GM12878 (cell line): ENCODE measurements at regions not wholly inside any gene's neighbourhood (a gene's known extent, or its start where the extent isn't known, plus 50 kb on each side); places are given as distances from the start of the nearest gene placed in this dataset.

ENCODE experiments used
- ATAC-seq: fragments of 200-7000 bp; cut with Tn5 transposase; 3 replicates; pipeline ENCODE4 v1.9.1; 2020; ENCODE audit warnings: mild to moderate bottlenecking, moderate library complexity
- BruUV-seq: library from RNA; stranded (reverse); fragments of 400-500 nt; replicated peaks from 2 replicates; lab custom pipeline; 2021; lab: Mats Ljungman, UMichigan
- CTCF ChIA-PET: fragments of 300-600 bp; sonication (Branson Sonifier 250); formaldehyde crosslinking; extraction: SDS; loops from one replicate; lab custom pipeline; 2021; ENCODE audit warnings: inconsistent platforms; lab: Yijun Ruan, JAX
- POLR2A ChIA-PET: fragments of 350-600 bp; formaldehyde crosslinking; extraction: SDS; loops from one replicate; lab custom pipeline; 2021; ENCODE audit warnings: inconsistent platforms; lab: Charles Lee
- RAD21 ChIA-PET: fragments of 300-600 bp; sonication (Branson Sonifier 250); formaldehyde crosslinking; loops from one replicate; lab custom pipeline; 2023; ENCODE audit warnings: antibody characterized with exemption; ENCODE audit not compliant: unreplicated experiment; lab: Charles Lee
- SMC1A ChIA-PET: fragments of 300-600 bp; sonication (Branson Sonifier 250); formaldehyde crosslinking; loops from one replicate; lab custom pipeline; 2023; ENCODE audit not compliant: unreplicated experiment, uncharacterized antibody; lab: Charles Lee
- DNase-seq: peaks from one replicate; pipeline ENCODE4 v3.0.0-alpha.2; 2011; ENCODE audit warnings: low read depth, low spot score
- FAIRE-seq: peaks from 3 replicates; lab custom pipeline; 2011; peaks lifted over from hg19 to GRCh38; lab: Jason Lieb, UNC
- H2AFZ ChIP-seq: 2 replicates; pipeline ENCODE4 v1.6.0; 2011; ENCODE audit warnings: low read depth, low read length, control low read depth; ENCODE audit not compliant: control insufficient read depth
- H3K27ac ChIP-seq: 2 replicates; pipeline ENCODE4 v1.5.1; 2011; ENCODE audit warnings: control low read depth; ENCODE audit not compliant: control insufficient read depth, insufficient read depth
- H3K27me3 ChIP-seq, 2 experiments: replicated peaks in 1 of 2; 2 replicates each; pipeline versions ENCODE4 v1.6.0 to v1.6.1; 2011; ENCODE audit warnings: low read length in 1 of 2; ENCODE audit not compliant: control insufficient read depth in 2 of 2, insufficient read depth in 2 of 2
- H3K36me3 ChIP-seq, 2 experiments: 2 replicates each; pipeline ENCODE4 v1.5.1; 2011; ENCODE audit warnings: low read length in 1 of 2; ENCODE audit not compliant: control insufficient read depth in 2 of 2, insufficient read depth in 2 of 2
- H3K4me1 ChIP-seq: 2 replicates; pipeline ENCODE4 v1.6.1; 2011; ENCODE audit warnings: mild to moderate bottlenecking, low read length, moderate library complexity, mixed read lengths; ENCODE audit not compliant: control insufficient read depth, insufficient read depth
- H3K4me2 ChIP-seq: 2 replicates; pipeline ENCODE4 v1.6.0; 2011; ENCODE audit warnings: control low read depth; ENCODE audit not compliant: control insufficient read depth, insufficient read depth
- H3K4me3 ChIP-seq: fragments of 200-600 bp; sonication (generic); 2 replicates; pipeline ENCODE4 v1.5.1; 2016
- H3K79me2 ChIP-seq: 2 replicates; pipeline ENCODE4 v1.6.0; 2011; ENCODE audit warnings: low read length; ENCODE audit not compliant: control insufficient read depth, insufficient read depth
- H3K9ac ChIP-seq: 2 replicates; pipeline ENCODE4 v1.8.0; 2011; ENCODE audit warnings: low read length, control low read depth, mixed read lengths; ENCODE audit not compliant: control insufficient read depth, insufficient read depth
- H3K9me3 ChIP-seq: replicated peaks from 3 replicates; pipeline ENCODE4 v1.5.1; 2011; ENCODE audit warnings: mild to moderate bottlenecking, low read length; ENCODE audit not compliant: control insufficient read depth, insufficient read depth
- H4K20me1 ChIP-seq: 2 replicates; pipeline ENCODE4 v1.6.0; 2011; ENCODE audit not compliant: control insufficient read depth, insufficient read depth
- ATF3 ChIP-seq: IDR thresholded peaks from 2 replicates; pipeline ENCODE4 v1.6.1; 2011; ENCODE audit warnings: low read depth, mild to moderate bottlenecking, low read length, moderate library complexity, borderline replicate concordance; ENCODE audit errors: extremely low read depth
- BHLHE40 ChIP-seq, 2 experiments: fragments of 450-650 bp in 1 of 2; IDR thresholded peaks; 2 replicates each; pipeline ENCODE4 v1.6.1; 2011 to 2017; ENCODE audit warnings: low read depth in 2 of 2, borderline replicate concordance in 1 of 2, improper control_type of control experiment in 1 of 2, low read length in 1 of 2, mild to moderate bottlenecking in 1 of 2
- CHD1 ChIP-seq: IDR thresholded peaks from 2 replicates; pipeline ENCODE4 v1.6.1; 2012; ENCODE audit warnings: low read depth, low read length, improper control_type of control experiment
- MEF2B ChIP-seq: fragments of 450-650 bp; IDR thresholded peaks from 2 replicates; pipeline ENCODE4 v1.6.1; 2018; ENCODE audit warnings: mild to moderate bottlenecking, moderate library complexity; ENCODE audit not compliant: partially characterized antibody, poor library complexity, severe bottlenecking
- NFXL1 ChIP-seq: fragments of 450-650 bp; IDR thresholded peaks from 2 replicates; pipeline ENCODE4 v1.6.1; 2017; ENCODE audit warnings: antibody characterized with exemption, mild to moderate bottlenecking, borderline replicate concordance
- TBL1XR1 ChIP-seq: IDR thresholded peaks from 2 replicates; pipeline ENCODE4 v1.6.1; 2012; ENCODE audit warnings: low read depth, low read length, improper control_type of control experiment
- YY1 ChIP-seq: IDR thresholded peaks from 2 replicates; pipeline ENCODE4 v1.6.1; 2011; ENCODE audit warnings: low read depth, mild to moderate bottlenecking, low read length
- ZNF274 ChIP-seq: IDR thresholded peaks from one replicate; pipeline ENCODE4 v1.8.0; 2011; ENCODE audit not compliant: insufficient read length, insufficient read depth
- WGBS: methylation state at CpG from one replicate; pipeline ENCODE4 v1.1.6; 2016; ENCODE audit warnings: low lambda C conversion rate; ENCODE audit not compliant: insufficient replicate concordance, insufficient coverage; ENCODE audit errors: missing lambda C conversion rate; 5-methylcytosine and 5-hydroxymethylcytosine counted together
- in situ Hi-C: fragments of 300-500 bp; cut with MboI; formaldehyde crosslinking; loops from 9 replicates; pipeline ENCODE4 v1.14.3; 2018; ENCODE audit warnings: mixed read lengths
- intact Hi-C: fragments of 100-400 bp; cut with micrococcal nuclease; formaldehyde crosslinking; loops from one replicate; pipeline ENCODE4 v1.14.2; 2022; ENCODE audit not compliant: unreplicated experiment
- TF ChIP-seq, protein P1 (sequence below): fragments of 450-650 bp; IDR thresholded peaks from 2 replicates; pipeline ENCODE4 v1.6.1; 2018; ENCODE audit warnings: borderline replicate concordance, mild to moderate bottlenecking; ENCODE audit not compliant: partially characterized antibody

DNA sequence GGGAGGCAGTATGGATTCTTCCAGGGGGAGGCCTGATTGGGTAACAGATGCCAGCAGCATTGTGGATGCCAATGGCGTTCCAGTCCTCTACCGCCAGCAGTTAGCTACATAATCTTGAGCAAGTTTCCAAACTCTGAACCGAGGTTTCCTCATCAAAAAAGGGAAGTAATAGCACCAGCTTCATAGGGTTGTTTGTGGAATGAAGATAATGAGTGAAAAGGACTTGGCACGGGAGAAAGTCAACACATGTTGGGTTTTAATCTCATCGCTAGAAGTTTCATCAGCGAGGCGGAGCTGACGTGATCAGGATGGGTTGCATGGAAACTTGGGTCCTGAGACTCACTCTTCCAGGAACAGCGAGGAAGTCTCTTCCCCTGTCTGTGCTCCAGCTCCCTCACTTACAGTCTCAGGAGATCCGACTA, 266.7 kb downstream of the SH3BP4 start:
- H3K27me3 ChIP-seq: no peaks in the 10 kb centered on the region

GRCh38 chr2:235219048-235219447, 267.2 kb downstream of the SH3BP4 start:
- Histone ChIP-seq H3K9me3 (no peaks in the 10 kb centered on the region), H3K4me1 (no peaks in the 10 kb centered on the region), H4K20me1 (no peaks in the 10 kb centered on the region), H2AFZ (no peak overlapping the region), H3K27me3 (no peaks in the 10 kb centered on the region), H3K9ac (no peak overlapping the region), H3K27ac (no peak overlapping the region), H3K4me3 (no peak overlapping the region), H3K4me2 (no peak overlapping the region), H3K79me2 (no peaks in the 10 kb centered on the region), H3K36me3 (no peaks in the 10 kb centered on the region)
- intact Hi-C loops: no loop called here
- POLR2A ChIA-PET: no interaction called here
- BruUV-seq: no TSS peak
- CTCF ChIA-PET: no interaction called here
- TF ChIP-seq TBL1XR1 (no peak), ZNF274 (no peak), ATF3 (no peak), YY1 (no peak)
- TF ChIP-seq, protein P1, sequence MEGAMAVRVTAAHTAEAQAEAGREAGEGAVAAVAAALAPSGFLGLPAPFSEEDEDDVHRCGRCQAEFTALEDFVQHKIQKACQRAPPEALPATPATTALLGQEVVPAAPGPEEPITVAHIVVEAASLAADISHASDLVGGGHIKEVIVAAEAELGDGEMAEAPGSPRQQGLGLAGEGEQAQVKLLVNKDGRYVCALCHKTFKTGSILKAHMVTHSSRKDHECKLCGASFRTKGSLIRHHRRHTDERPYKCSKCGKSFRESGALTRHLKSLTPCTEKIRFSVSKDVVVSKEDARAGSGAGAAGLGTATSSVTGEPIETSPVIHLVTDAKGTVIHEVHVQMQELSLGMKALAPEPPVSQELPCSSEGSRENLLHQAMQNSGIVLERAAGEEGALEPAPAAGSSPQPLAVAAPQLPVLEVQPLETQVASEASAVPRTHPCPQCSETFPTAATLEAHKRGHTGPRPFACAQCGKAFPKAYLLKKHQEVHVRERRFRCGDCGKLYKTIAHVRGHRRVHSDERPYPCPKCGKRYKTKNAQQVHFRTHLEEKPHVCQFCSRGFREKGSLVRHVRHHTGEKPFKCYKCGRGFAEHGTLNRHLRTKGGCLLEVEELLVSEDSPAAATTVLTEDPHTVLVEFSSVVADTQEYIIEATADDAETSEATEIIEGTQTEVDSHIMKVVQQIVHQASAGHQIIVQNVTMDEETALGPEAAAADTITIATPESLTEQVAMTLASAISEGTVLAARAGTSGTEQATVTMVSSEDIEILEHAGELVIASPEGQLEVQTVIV: no peak
- SMC1A ChIA-PET: no interaction called here
- ATAC-seq (no peak), DNase-seq (no peak), FAIRE-seq (no peak)
- WGBS: 22% methylated on average over 5 of the region's 5 CpGs
- RAD21 ChIA-PET: no interaction called here
- in situ Hi-C loops: no loop called here

More for the DNA sequence above, 266.7 kb downstream of the SH3BP4 start:
- TF ChIP-seq CHD1 (no peak), YY1 (no peak), NFXL1 (no peak), MEF2B (no peak), BHLHE40 (IDR thresholded peaks at IDR 0.05; ENCODE audit: borderline replicate concordance in 1 of 2, low read depth in 2 of 2, low read length in 1 of 2) (no peak)
- CTCF ChIA-PET: no interaction called here
- no peak overlapping the region for H3K4me3 ChIP-seq
- WGBS: 44% methylated on average over 10 of the region's 10 CpGs
- FAIRE-seq (no peak), DNase-seq (no peak), ATAC-seq (no peak)
- RAD21 ChIA-PET: no interaction called here
- no peaks in the 10 kb centered on the region for H3K9me3 ChIP-seq
- no peak overlapping the region for H3K9ac ChIP-seq
- POLR2A ChIA-PET: no interaction called here
- H3K4me2 ChIP-seq: no peak overlapping the region
- no peaks in the 10 kb centered on the region for H3K79me2 ChIP-seq
- H3K36me3 ChIP-seq: no peaks in the 10 kb centered on the region
- H4K20me1 ChIP-seq: no peaks in the 10 kb centered on the region
- H3K27ac ChIP-seq: no peak overlapping the region
- intact Hi-C loops (no loop called here), in situ Hi-C loops (no loop called here)
- SMC1A ChIA-PET: no interaction called here
- no peaks in the 10 kb centered on the region for H3K4me1 ChIP-seq
- BruUV-seq: no TSS peak
- H2AFZ ChIP-seq: no peak overlapping the region
